Panc1 (cell line): ENCODE measurements at regions not wholly inside any gene's neighbourhood (a gene's known extent, or its start where the extent isn't known, plus 50 kb on each side); places are given as distances from the start of the nearest gene placed in this dataset.

Experiments used
- ATAC-seq: fragments of 200-7000 bp; cut with Tn5 transposase; 2 replicates; pipeline ENCODE4 v1.9.1; 2020; ENCODE audit warnings: mild to moderate bottlenecking, moderate library complexity
- BruUV-seq: library from RNA; stranded (reverse); fragments of 400-500 nt; replicated peaks from 2 replicates; lab custom pipeline; 2021; lab: Mats Ljungman, UMichigan
- CTCF ChIA-PET: fragments of 300-600 bp; sonication (Branson Sonifier 250); formaldehyde crosslinking; loops from one replicate; lab custom pipeline; 2022; ENCODE audit warnings: antibody characterized with exemption; lab: Charles Lee
- POLR2A ChIA-PET: fragments of 300-600 bp; sonication (Branson Sonifier 250); formaldehyde crosslinking; loops from one replicate; lab custom pipeline; 2022; ENCODE audit warnings: antibody characterized with exemption; lab: Charles Lee
- DNase-seq: peaks from one replicate; pipeline ENCODE4 v3.0.0-alpha.2; 2010; ENCODE audit warnings: low read depth, low spot score
- H3K27ac ChIP-seq: 2 replicates; pipeline ENCODE4 v1.5.1; 2011; ENCODE audit warnings: mild to moderate bottlenecking, low read length, inconsistent platforms
- H3K27me3 ChIP-seq: fragments of 200-500 bp; sonication (Bioruptor generic); 2 replicates; pipeline ENCODE4 v1.6.0; 2014; ENCODE audit warnings: low read length, inconsistent platforms; ENCODE audit not compliant: control insufficient read depth, insufficient read depth
- H3K36me3 ChIP-seq: fragments of 200-500 bp; sonication (Bioruptor generic); 2 replicates; pipeline ENCODE4 v1.5.1; 2014; ENCODE audit warnings: inconsistent platforms, mild to moderate bottlenecking, low read length, moderate library complexity; ENCODE audit not compliant: control insufficient read depth, insufficient read depth
- H3K4me1 ChIP-seq: 2 replicates; pipeline ENCODE4 v1.5.1; 2011; ENCODE audit warnings: inconsistent platforms, mild to moderate bottlenecking, low read length, moderate library complexity; ENCODE audit not compliant: control insufficient read depth, insufficient read depth
- H3K4me3 ChIP-seq, 2 experiments: 2 replicates each; pipeline ENCODE4 v1.5.1; 2011 to 2012; ENCODE audit warnings: low read depth in 2 of 2, low read length in 2 of 2, mild to moderate bottlenecking in 2 of 2, inconsistent platforms in 1 of 2, moderate library complexity in 1 of 2
- H3K9me3 ChIP-seq: fragments of 200-500 bp; sonication (Bioruptor generic); 2 replicates; pipeline ENCODE4 v1.5.1; 2014; ENCODE audit warnings: low read depth, mild to moderate bottlenecking, inconsistent platforms, low read length, moderate library complexity; ENCODE audit not compliant: control insufficient read depth, insufficient read depth
- POLR2AphosphoS5 ChIP-seq: IDR thresholded peaks from 2 replicates; pipeline ENCODE4 v1.6.1; 2012; ENCODE audit warnings: mild to moderate bottlenecking, low read depth, low read length, moderate library complexity
- SIN3A ChIP-seq: IDR thresholded peaks from 2 replicates; pipeline ENCODE4 v1.6.1; 2012; ENCODE audit warnings: low read depth, mild to moderate bottlenecking, low read length, moderate library complexity, borderline replicate concordance; ENCODE audit not compliant: insufficient read depth
- TCF7L2 ChIP-seq: IDR thresholded peaks from 2 replicates; pipeline ENCODE4 v1.6.1; 2011; ENCODE audit warnings: mild to moderate bottlenecking, low read depth, low read length, inconsistent platforms
- in situ Hi-C: cut with HindIII; loops from 2 replicates; pipeline ENCODE4 v1.10.0; 2016; ENCODE audit warnings: low sequenced_read_pairs, low pct_unique_long_range_greater_than_20kb
- intact Hi-C: fragments of 100-400 bp; cut with micrococcal nuclease; formaldehyde crosslinking; loops from one replicate; pipeline ENCODE4 v1.10.0; 2022; ENCODE audit not compliant: unreplicated experiment
- TF ChIP-seq, protein P1 (sequence below): fragments of 450-650 bp; IDR thresholded peaks from 2 replicates; pipeline ENCODE4 v1.5.1; 2017; ENCODE audit warnings: mild to moderate bottlenecking
- TF ChIP-seq, protein P2 (sequence below), 2 experiments: IDR thresholded peaks; 2 replicates each; pipeline ENCODE4 v1.6.1; 2011 to 2012; ENCODE audit warnings: low read depth in 2 of 2, control low read depth in 1 of 2, low read length in 1 of 2, mild to moderate bottlenecking in 1 of 2, moderate library complexity in 1 of 2; ENCODE audit not compliant: insufficient read depth in 1 of 2

DNA sequence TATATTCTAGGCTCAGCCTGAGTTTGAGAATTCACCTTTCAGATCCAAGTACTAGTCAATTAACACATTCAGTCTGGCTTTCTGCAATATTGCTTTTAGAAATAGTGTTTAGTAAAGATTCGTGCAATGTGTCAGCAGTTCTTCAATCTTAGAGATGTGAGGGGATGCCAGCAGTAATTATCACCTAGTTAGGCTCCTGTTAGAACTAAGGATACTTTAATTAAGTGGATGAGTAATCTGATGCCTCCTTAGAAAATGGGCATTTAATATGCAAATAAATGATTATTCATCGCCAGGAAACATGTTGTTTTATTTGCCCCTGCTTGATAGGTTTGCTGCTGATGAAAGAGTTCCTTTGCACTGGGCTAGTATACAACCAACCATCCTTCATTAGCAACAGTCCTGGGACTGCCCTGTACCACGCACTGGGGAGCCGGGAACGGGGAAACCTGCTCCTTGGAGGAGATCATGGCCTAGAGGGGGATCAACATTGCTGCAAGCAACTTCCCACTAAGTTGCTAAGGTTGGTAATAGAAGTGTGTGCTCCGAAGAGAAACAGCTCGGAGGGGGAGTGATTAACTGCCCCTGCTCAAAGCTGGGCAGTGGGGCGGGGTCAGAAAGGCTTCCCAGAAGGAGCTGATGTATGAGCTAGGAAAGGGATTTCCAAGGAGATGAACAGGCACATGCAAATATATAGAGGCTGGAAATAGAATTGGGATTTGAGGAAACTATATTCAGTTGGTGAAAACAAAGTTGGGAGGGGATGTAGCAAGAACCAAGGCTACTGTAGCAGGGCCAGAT, 231.8 kb downstream of the DRD1 start:
- intact Hi-C loops (loop anchor here (2.0 kb wide), 1 partner anchor 39 kb away; no protein-coding TSS in a partner anchor), in situ Hi-C loops (no loop called here)
- H3K36me3 ChIP-seq, result no peaks in the 10 kb centered on the region
- TF ChIP-seq, protein P1, sequence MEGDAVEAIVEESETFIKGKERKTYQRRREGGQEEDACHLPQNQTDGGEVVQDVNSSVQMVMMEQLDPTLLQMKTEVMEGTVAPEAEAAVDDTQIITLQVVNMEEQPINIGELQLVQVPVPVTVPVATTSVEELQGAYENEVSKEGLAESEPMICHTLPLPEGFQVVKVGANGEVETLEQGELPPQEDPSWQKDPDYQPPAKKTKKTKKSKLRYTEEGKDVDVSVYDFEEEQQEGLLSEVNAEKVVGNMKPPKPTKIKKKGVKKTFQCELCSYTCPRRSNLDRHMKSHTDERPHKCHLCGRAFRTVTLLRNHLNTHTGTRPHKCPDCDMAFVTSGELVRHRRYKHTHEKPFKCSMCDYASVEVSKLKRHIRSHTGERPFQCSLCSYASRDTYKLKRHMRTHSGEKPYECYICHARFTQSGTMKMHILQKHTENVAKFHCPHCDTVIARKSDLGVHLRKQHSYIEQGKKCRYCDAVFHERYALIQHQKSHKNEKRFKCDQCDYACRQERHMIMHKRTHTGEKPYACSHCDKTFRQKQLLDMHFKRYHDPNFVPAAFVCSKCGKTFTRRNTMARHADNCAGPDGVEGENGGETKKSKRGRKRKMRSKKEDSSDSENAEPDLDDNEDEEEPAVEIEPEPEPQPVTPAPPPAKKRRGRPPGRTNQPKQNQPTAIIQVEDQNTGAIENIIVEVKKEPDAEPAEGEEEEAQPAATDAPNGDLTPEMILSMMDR, result no peak
- TF ChIP-seq, protein P2, sequence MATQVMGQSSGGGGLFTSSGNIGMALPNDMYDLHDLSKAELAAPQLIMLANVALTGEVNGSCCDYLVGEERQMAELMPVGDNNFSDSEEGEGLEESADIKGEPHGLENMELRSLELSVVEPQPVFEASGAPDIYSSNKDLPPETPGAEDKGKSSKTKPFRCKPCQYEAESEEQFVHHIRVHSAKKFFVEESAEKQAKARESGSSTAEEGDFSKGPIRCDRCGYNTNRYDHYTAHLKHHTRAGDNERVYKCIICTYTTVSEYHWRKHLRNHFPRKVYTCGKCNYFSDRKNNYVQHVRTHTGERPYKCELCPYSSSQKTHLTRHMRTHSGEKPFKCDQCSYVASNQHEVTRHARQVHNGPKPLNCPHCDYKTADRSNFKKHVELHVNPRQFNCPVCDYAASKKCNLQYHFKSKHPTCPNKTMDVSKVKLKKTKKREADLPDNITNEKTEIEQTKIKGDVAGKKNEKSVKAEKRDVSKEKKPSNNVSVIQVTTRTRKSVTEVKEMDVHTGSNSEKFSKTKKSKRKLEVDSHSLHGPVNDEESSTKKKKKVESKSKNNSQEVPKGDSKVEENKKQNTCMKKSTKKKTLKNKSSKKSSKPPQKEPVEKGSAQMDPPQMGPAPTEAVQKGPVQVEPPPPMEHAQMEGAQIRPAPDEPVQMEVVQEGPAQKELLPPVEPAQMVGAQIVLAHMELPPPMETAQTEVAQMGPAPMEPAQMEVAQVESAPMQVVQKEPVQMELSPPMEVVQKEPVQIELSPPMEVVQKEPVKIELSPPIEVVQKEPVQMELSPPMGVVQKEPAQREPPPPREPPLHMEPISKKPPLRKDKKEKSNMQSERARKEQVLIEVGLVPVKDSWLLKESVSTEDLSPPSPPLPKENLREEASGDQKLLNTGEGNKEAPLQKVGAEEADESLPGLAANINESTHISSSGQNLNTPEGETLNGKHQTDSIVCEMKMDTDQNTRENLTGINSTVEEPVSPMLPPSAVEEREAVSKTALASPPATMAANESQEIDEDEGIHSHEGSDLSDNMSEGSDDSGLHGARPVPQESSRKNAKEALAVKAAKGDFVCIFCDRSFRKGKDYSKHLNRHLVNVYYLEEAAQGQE (IDR thresholded peaks at IDR 0.05; ENCODE audit: insufficient read depth in 1 of 2, low read depth in 2 of 2, low read length in 1 of 2), result no peak
- no peak for TF ChIP-seq POLR2AphosphoS5
- no peak for TF ChIP-seq TCF7L2
- no peak for TF ChIP-seq SIN3A
- ChIA-PET CTCF (no interaction called here), POLR2A (no interaction called here)
- no peaks in the 10 kb centered on the region for H3K9me3 ChIP-seq
- no peak overlapping the region for H3K27ac ChIP-seq
- no TSS peak for BruUV-seq
- DNase-seq (no peak), ATAC-seq (no peak)
- no peaks in the 10 kb centered on the region for H3K27me3 ChIP-seq
- H3K4me1 ChIP-seq, result no peaks in the 10 kb centered on the region
- H3K4me3 ChIP-seq, result no peak overlapping the region

DNA sequence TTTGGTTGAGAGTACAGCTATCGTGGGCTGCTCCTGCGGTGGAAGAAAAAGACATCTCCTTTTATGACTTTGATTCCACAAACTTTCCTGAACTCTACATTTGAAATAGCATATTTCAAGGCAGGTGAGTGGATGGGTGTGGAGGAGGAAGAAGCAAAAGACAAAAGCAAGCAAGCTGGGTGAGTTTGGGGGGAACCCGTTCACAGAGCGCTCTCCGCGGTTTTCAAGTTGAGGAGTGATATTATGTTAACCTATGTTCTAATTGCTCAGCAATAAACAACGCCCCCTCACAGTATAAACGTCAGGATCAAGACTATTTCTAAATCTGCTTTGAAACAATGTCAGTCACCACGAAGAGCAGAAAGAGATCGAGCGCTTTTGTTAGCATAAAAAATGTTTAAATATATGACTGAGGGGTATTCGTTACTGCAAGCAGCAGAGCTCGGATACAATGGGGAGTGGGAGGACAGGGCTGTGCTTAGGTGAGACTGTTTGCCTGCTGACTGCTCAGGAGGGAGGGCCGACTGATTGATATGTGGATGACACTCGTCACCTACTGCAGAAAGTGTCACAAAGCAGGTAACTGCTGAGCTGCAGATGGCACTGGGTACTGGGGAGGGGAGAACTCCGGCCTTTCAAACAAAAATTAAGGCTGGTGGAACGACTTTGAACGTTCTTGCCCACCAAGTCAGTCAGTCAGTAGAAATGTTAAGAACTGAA, 236.5 kb downstream of the DRD1 start:
- H3K4me3 ChIP-seq, result no peak overlapping the region
- TF ChIP-seq, protein P2 (IDR thresholded peaks at IDR 0.05; ENCODE audit: insufficient read depth in 1 of 2, low read depth in 2 of 2, low read length in 1 of 2), result no peak
- TF ChIP-seq, protein P1, result no peak
- TF ChIP-seq POLR2AphosphoS5 (no peak), SIN3A (no peak), TCF7L2 (no peak)
- no peaks in the 10 kb centered on the region for H3K4me1 ChIP-seq
- H3K27me3 ChIP-seq, result no peaks in the 10 kb centered on the region
- no peak overlapping the region for H3K27ac ChIP-seq
- no peaks in the 10 kb centered on the region for H3K36me3 ChIP-seq
- intact Hi-C loops (no loop called here), in situ Hi-C loops (no loop called here)
- ATAC-seq (no peak), DNase-seq (no peak)
- BruUV-seq, result no TSS peak
- no peaks in the 10 kb centered on the region for H3K9me3 ChIP-seq
- CTCF ChIA-PET, result no interaction called here
- POLR2A ChIA-PET, result no interaction called here
